ENCODE measurements at regions not wholly inside any gene's neighbourhood (a gene's known extent, or its start where the extent isn't known, plus 50 kb on each side); places are given as distances from the start of the nearest gene placed in this dataset.
"Not testable (repeated sequence)": the region's sequence is repeated elsewhere in the genome, so short reads cannot be mapped to it uniquely, and the experiment has no call there.

DNA sequence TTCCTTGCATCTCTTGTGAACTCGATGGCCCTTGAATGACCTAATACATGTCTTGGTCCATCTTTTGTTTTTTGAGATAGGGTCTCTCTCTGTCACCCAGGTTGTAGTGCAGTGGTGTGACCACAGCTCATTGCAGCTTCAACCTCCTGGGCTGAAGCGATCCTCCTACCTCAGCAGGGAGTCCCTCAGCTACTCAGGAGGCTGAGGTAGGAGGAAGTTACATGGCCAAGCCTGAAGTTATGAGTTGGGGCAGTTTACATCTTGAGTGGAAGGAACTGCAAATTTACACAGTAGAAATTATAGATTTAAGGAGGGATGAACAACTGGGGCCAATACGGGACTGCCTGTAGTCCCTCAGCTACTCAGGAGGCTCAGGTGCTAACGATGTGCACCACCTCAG, 97.2 kb upstream of the METTL14 start:
- DNase-seq (ENCODE audit: low read depth in 2 of 2), result no peak

- no peak for DNase-seq (ENCODE audit: low read depth in 2 of 2)
Observed at GRCh38 chr4:118589471-118590055, 95.6 kb upstream of the METTL14 start.

DNA sequence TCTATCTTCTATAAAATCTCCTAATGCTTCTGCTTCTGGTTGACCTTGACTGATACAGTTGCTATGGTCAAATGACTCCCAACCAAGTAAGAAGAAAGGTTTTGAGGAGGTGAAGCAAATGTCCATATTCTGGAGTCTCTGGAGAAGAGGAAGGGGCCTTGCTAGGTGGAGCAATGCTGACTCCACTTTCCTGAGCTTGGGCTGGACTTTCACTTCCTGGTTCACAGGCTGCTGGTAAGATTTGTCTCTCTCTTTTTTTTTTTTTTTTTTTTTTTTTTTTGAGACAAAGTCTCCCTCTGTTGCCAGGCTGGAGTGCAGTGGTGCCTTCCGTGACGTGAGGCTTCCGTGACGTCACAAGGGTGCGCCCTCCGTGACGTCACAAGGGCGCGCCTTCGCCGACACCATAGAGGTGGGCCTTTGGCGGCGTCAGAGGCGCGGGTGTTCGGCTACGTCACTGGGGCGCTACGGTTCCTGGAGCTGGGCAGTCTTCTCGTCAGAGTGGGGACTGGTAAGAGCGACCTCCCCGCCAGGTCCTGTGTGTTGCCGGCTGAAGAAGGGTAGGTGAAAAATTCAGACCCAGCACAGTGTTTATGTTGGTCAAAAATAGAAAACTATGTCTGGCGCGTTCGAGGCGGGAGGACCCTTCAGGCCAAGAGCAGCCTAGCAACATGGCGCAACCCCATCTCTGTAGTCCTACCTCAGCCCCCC, 93.7 kb upstream of the METTL14 start:
- DNase-seq (ENCODE audit: low read depth in 2 of 2), result peak; percentile 93 to 94

GRCh38 chr4:118592289-118592688, 92.9 kb upstream of the METTL14 start:
- DNase-seq (ENCODE audit: low read depth in 2 of 2), result not testable (repeated sequence)

GRCh38 chr4:118595883-118596282, 89.3 kb upstream of the METTL14 start:
- DNase-seq (ENCODE audit: low read depth in 2 of 2), result not testable (repeated sequence)

DNA sequence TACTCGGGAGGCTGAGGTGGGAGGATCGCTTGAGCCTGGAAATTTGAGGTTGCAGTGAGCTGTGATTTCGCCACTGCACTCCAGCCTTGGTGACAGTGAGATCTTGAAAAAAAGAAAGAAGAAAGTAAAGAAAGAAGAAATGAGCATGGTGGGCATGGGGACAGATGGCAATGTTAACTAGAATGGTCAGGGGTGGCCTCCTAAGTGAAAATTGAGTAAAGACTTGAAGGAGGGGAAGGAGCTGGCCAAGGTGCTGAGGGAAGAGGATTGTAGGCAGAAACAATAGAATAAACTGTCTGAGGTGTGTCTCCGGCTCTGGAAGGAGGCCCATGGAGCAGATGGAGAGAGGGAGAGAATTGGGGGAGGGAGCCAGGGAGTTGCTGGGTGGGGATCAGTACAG, 60.1 kb upstream of the METTL14 start:
- DNase-seq (ENCODE audit: low read depth in 2 of 2), result not testable (repeated sequence)

GRCh38 chr4:118629697-118630096, 55.5 kb upstream of the METTL14 start:
- DNase-seq (ENCODE audit: low read depth in 2 of 2), result not testable (repeated sequence)

DNA sequence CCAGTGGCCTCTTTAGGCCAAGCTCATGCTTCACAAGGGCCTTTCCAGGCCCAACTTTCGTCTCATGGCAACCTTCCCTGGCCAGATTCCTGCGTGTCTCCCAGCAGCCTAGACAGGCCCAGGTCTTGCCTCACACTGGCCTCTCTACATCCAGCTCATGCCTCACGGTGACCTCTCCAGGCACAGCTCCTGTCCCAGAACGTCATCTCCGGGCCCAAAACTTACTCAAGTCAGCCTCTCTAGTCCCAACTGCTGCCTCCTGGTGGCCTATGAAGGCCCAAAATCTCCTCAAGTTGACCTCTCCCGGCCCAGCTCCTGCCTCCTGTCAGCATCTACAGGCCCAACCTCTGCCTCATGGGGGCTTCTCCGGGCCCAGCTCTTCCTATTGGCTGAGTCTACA, 54.3 kb upstream of the METTL14 start:
- DNase-seq (ENCODE audit: low read depth in 2 of 2), result not testable (repeated sequence)

GRCh38 chr4:118631321-118632050, 53.7 kb upstream of the METTL14 start:
- not testable (repeated sequence) for DNase-seq (ENCODE audit: low read depth in 2 of 2)

DNA sequence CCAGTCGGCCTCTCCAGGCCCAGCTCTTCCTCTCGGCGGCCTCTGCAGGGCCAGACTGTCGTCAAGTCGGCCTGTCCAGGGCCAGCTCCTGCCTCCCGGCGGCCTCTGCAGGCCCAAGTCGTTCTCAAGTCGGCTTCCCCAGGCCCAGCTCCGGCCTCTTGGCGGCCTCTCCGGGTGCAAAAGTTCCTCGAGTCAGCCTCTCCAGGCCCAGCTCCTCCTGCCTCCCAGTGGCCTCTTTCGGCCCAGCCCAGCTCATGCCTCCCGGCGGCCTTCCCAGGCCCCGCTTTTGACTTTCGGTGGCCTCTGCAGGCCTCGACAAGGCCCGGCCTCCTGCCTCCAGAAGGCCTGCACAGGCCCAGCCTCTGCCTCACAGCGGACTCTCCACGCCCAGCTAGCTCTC, 51.7 kb upstream of the METTL14 start:
- not testable (repeated sequence) for DNase-seq (ENCODE audit: low read depth in 2 of 2)

- not testable (repeated sequence) for DNase-seq (ENCODE audit: low read depth in 2 of 2)
Observed at GRCh38 chr4:118634126-118634875, 50.9 kb upstream of the METTL14 start.

Data from stimulated activated CD4-positive, alpha-beta T cell treated with anti-CD3 and anti-CD28 coated beads, Interleukin-1b, Interleukin-23, amount 100 ng/mL, for 4 hours (primary cell).